ENCODE measurements at regions not wholly inside any gene's neighbourhood (a gene's known extent, or its start where the extent isn't known, plus 50 kb on each side); places are given as distances from the start of the nearest gene placed in this dataset.

DNA sequence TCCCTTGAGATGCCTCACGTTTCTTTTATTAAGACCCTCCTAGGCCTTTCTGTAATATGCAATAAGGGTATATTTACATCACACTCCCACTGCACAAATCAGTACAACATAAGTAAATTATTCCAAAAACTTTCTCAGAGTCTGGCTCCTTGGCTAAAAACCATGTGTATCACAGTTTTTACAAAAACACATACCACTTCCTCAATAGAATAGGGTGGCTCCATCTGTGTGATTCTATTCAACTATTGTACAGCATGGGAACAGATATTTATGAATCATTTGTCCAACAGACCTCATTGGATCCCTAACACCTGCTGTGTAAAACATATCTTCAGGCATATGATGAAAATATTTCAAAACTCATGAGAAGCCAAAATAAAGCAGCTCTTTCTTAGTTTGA lies 502.7 kb downstream of the EFNA5 start:
- no peak for TF ChIP-seq GATA2 (IDR thresholded peaks at IDR 0.05; ENCODE audit: low read depth, low read length)
- TF ChIP-seq GATA3 (IDR thresholded peaks at IDR 0.05; ENCODE audit: low read depth, low read length) = no peak
